ENCODE measurements at regions not wholly inside any gene's neighbourhood (a gene's known extent, or its start where the extent isn't known, plus 50 kb on each side); places are given as distances from the start of the nearest gene placed in this dataset.

GRCh38 chr2:592737-593136 lies 84.5 kb downstream of the TMEM18 start:
- H3K79me2 ChIP-seq (ENCODE audit: control insufficient read depth, insufficient read depth, low read length) = no peaks in the 10 kb centered on the region
- dilution Hi-C loops (cut with MboI; ENCODE audit: extremely low pct_ligation_motif_present, low sequenced_read_pairs) = no loop called here
- no peak overlapping the region for H3K9ac ChIP-seq (replicated peaks; ENCODE audit: extremely low read depth, insufficient read depth, low read length)
- H3K27ac ChIP-seq (ENCODE audit: insufficient read depth, low read depth, low read length) = no peak overlapping the region
- POLR2A ChIA-PET = no interaction called here
- H2AFZ ChIP-seq (ENCODE audit: low read depth, low read length) = no peak overlapping the region
- BruUV-seq (replicated peaks) = no TSS peak
- TF ChIP-seq MYC (IDR thresholded peaks at IDR 0.05; ENCODE audit: low read depth, low read length) (no peak), GATA2 (IDR thresholded peaks at IDR 0.05; ENCODE audit: insufficient read depth, insufficient read length, low read depth, low read length) (no peak), JUN (IDR thresholded peaks at IDR 0.05; ENCODE audit: borderline replicate concordance, insufficient read depth, insufficient read length, low read depth) (no peak), POLR2AphosphoS5 (IDR thresholded peaks at IDR 0.05; ENCODE audit: insufficient read depth, low read depth, low read length) (no peak), MAX (IDR thresholded peaks at IDR 0.05; ENCODE audit: insufficient read depth, insufficient read length) (no peak), POLR2A (IDR thresholded peaks at IDR 0.05; ENCODE audit: low read depth, low read length) (no peak), CTCF (IDR thresholded peaks at IDR 0.05; ENCODE audit: extremely low read depth in 1 of 2, insufficient read depth in 1 of 2, low read depth in 1 of 2, low read length in 2 of 2) (no peak), FOS (IDR thresholded peaks at IDR 0.05; ENCODE audit: borderline replicate concordance, insufficient read depth, low read length) (no peak), EZH2 (IDR thresholded peaks at IDR 0.05; ENCODE audit: borderline replicate concordance, low read depth, low read length, severe bottlenecking) (no peak)
- CTCF ChIA-PET = no interaction called here
- no peak overlapping the region for H3K4me3 ChIP-seq (replicated peaks in 1 of 3; ENCODE audit: insufficient read depth in 1 of 3, low read depth in 1 of 3, low read length in 3 of 3)
- intact Hi-C loops (cut with micrococcal nuclease) = no loop called here
- peaks cover 3% of the 10 kb centered on the region for H3K9me3 ChIP-seq (replicated peaks; ENCODE audit: control insufficient read depth, insufficient read depth, low read length)
- DNase-seq (ENCODE audit: low read depth, low spot score) (no peak), FAIRE-seq (no peak)
- no peaks in the 10 kb centered on the region for H3K9me1 ChIP-seq (replicated peaks; ENCODE audit: control insufficient read depth, extremely low read depth, insufficient read depth, low read length)
- no peak overlapping the region for H3K4me2 ChIP-seq (ENCODE audit: insufficient read depth, low read length)
- no peaks in the 10 kb centered on the region for H3K36me3 ChIP-seq (ENCODE audit: control insufficient read depth in 2 of 2, extremely low read depth in 1 of 2, insufficient read depth in 2 of 2, low read length in 2 of 2)
- H3K4me1 ChIP-seq (ENCODE audit: control insufficient read depth, extremely low read depth, insufficient read depth, low read length) = no peaks in the 10 kb centered on the region
- no peaks in the 10 kb centered on the region for H3K27me3 ChIP-seq (ENCODE audit: control insufficient read depth in 2 of 2, insufficient read depth in 2 of 2, low read length in 2 of 2)
- no peaks in the 10 kb centered on the region for H4K20me1 ChIP-seq (replicated peaks; ENCODE audit: control insufficient read depth, extremely low read depth, insufficient read depth, low read length)

Data from endothelial cell of umbilical vein (primary cell).